ENCODE measurements at regions not wholly inside any gene's neighbourhood (a gene's known extent, or its start where the extent isn't known, plus 50 kb on each side); places are given as distances from the start of the nearest gene placed in this dataset.
"Not testable (repeated sequence)": the region's sequence is repeated elsewhere in the genome, so short reads cannot be mapped to it uniquely, and the experiment has no call there.

GRCh38 chr1:219347376-219347775 is 173.7 kb downstream of the LYPLAL1 start:
- no peak for ATAC-seq

GRCh38 chr1:219345953-219346352 is 172.3 kb downstream of the LYPLAL1 start:
- ATAC-seq: no peak

- no peak for ATAC-seq
Measured at GRCh38 chr1:219342836-219343235, 169.2 kb downstream of the LYPLAL1 start.

- ATAC-seq: peak; percentile 82
Measured at GRCh38 chr1:219340796-219341195, 167.1 kb downstream of the LYPLAL1 start.

GRCh38 chr1:219339466-219339865 is 165.8 kb downstream of the LYPLAL1 start:
- no peak for ATAC-seq

- no peak for ATAC-seq
Measured at GRCh38 chr1:219337588-219337987, 163.9 kb downstream of the LYPLAL1 start.

GRCh38 chr1:219333626-219334025 is 159.9 kb downstream of the LYPLAL1 start:
- ATAC-seq: no peak

GRCh38 chr1:219331424-219331823 is 157.7 kb downstream of the LYPLAL1 start:
- ATAC-seq: no peak

GRCh38 chr1:219330669-219331068 is 157.0 kb downstream of the LYPLAL1 start:
- no peak for ATAC-seq

GRCh38 chr1:219330001-219330400 is 156.3 kb downstream of the LYPLAL1 start:
- no peak for ATAC-seq

- peak; percentile 29 for ATAC-seq
Measured at GRCh38 chr1:219329578-219329977, 155.9 kb downstream of the LYPLAL1 start.

GRCh38 chr1:219326843-219327242 is 153.2 kb downstream of the LYPLAL1 start:
- ATAC-seq: no peak

- ATAC-seq: no peak
Measured at GRCh38 chr1:219325368-219325742, 151.7 kb downstream of the LYPLAL1 start.

- peak; percentile 94 for ATAC-seq
Measured at GRCh38 chr1:219324629-219325367, 151.1 kb downstream of the LYPLAL1 start.

GRCh38 chr1:219324171-219324570 is 150.5 kb downstream of the LYPLAL1 start:
- no peak for ATAC-seq

GRCh38 chr1:219323426-219323825 is 149.7 kb downstream of the LYPLAL1 start:
- ATAC-seq: no peak

- ATAC-seq: no peak
Measured at GRCh38 chr1:219322766-219323165, 149.1 kb downstream of the LYPLAL1 start.

- ATAC-seq: not testable (repeated sequence)
Measured at GRCh38 chr1:219320563-219320962, 146.9 kb downstream of the LYPLAL1 start.

- no peak for ATAC-seq
Measured at GRCh38 chr1:219318826-219319225, 145.1 kb downstream of the LYPLAL1 start.

- ATAC-seq: no peak
Measured at GRCh38 chr1:219317762-219318353, 144.2 kb downstream of the LYPLAL1 start.

- ATAC-seq: no peak
Measured at GRCh38 chr1:219316066-219316465, 142.4 kb downstream of the LYPLAL1 start.

- no peak for ATAC-seq
Measured at GRCh38 chr1:219313961-219314360, 140.3 kb downstream of the LYPLAL1 start.

GRCh38 chr1:219312967-219313366 is 139.3 kb downstream of the LYPLAL1 start:
- no peak for ATAC-seq

GRCh38 chr1:219310181-219310728 is 136.6 kb downstream of the LYPLAL1 start:
- no peak for ATAC-seq
